ENCODE measurements at regions not wholly inside any gene's neighbourhood (a gene's known extent, or its start where the extent isn't known, plus 50 kb on each side); places are given as distances from the start of the nearest gene placed in this dataset.

DNA sequence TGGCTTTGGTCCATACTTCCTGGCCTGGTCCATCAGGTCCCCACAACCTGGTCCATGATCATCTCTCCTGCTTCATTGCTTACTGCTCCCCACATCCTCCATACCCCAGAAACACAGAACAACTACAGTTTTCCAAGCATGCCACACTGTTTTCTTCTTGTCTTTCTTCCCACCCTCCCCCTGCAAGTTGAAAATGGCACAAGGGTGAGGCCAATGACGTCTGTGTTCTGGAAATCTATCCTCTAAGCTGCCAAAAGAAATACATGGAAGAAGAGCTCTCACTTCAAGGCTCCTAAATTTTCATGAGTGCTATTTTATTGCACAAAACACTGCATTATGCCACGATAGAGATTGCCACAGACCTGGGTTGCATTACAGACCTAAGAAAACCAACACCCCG, 404.4 kb downstream of the VPS13C start:
- peaks cover 2% of the 10 kb centered on the region for H3K27me3 Mint-ChIP-seq (ENCODE audit: insufficient read depth)
- no peaks in the 10 kb centered on the region for H3K36me3 Mint-ChIP-seq (ENCODE audit: low read depth)
- H3K27ac Mint-ChIP-seq = no peak overlapping the region
- H3K9me3 Mint-ChIP-seq = peaks cover 3% of the 10 kb centered on the region
- no peaks in the 10 kb centered on the region for H3K4me1 ChIP-seq (ENCODE audit: control insufficient read depth, insufficient read depth, low read length)
- no peak overlapping the region for H3K4me3 Mint-ChIP-seq
- no peak overlapping the region for H3K27ac ChIP-seq (ENCODE audit: low read depth, low read length)
- no peak overlapping the region for H3K9ac ChIP-seq (ENCODE audit: extremely low read depth, low read length, poor library complexity, severe bottlenecking)
- DNase-seq = no peak
- no peak overlapping the region for H3K4me3 ChIP-seq (ENCODE audit: low read length)
- no peaks in the 10 kb centered on the region for H3K36me3 ChIP-seq (ENCODE audit: control insufficient read depth, insufficient read depth, low read length)
- no peaks in the 10 kb centered on the region for H3K27me3 ChIP-seq (ENCODE audit: control insufficient read depth, insufficient read depth, low read length, poor library complexity, severe bottlenecking)
- 87 to 96% methylated on average over 3 of the region's 3 CpGs for WGBS, 2 experiments (ENCODE audit: insufficient coverage in 1 of 2, insufficient read length in 1 of 2)
- H3K4me1 Mint-ChIP-seq = peaks cover 9% of the 10 kb centered on the region
- TF ChIP-seq, protein P1, sequence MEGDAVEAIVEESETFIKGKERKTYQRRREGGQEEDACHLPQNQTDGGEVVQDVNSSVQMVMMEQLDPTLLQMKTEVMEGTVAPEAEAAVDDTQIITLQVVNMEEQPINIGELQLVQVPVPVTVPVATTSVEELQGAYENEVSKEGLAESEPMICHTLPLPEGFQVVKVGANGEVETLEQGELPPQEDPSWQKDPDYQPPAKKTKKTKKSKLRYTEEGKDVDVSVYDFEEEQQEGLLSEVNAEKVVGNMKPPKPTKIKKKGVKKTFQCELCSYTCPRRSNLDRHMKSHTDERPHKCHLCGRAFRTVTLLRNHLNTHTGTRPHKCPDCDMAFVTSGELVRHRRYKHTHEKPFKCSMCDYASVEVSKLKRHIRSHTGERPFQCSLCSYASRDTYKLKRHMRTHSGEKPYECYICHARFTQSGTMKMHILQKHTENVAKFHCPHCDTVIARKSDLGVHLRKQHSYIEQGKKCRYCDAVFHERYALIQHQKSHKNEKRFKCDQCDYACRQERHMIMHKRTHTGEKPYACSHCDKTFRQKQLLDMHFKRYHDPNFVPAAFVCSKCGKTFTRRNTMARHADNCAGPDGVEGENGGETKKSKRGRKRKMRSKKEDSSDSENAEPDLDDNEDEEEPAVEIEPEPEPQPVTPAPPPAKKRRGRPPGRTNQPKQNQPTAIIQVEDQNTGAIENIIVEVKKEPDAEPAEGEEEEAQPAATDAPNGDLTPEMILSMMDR (conservative IDR thresholded peaks at IDR 0.05) = no peak
- H3K9me3 ChIP-seq (ENCODE audit: control insufficient read depth, low read length) = no peaks in the 10 kb centered on the region

GRCh38 chr15:61654918-61655317, 405.3 kb downstream of the VPS13C start:
- Mint-ChIP-seq H3K4me1 (peaks cover 9% of the 10 kb centered on the region), H3K9me3 (peaks cover 3% of the 10 kb centered on the region), H3K27me3 (ENCODE audit: insufficient read depth) (peaks cover 2% of the 10 kb centered on the region), H3K36me3 (ENCODE audit: low read depth) (no peaks in the 10 kb centered on the region), H3K27ac (no peak overlapping the region), H3K4me3 (no peak overlapping the region)
- H3K27me3 ChIP-seq (ENCODE audit: control insufficient read depth, insufficient read depth, low read length, poor library complexity, severe bottlenecking) = no peaks in the 10 kb centered on the region
- TF ChIP-seq, protein P1 (conservative IDR thresholded peaks at IDR 0.05) = no peak
- no peak for DNase-seq
- H3K27ac ChIP-seq (ENCODE audit: low read depth, low read length) = no peak overlapping the region
- no peak overlapping the region for H3K9ac ChIP-seq (ENCODE audit: extremely low read depth, low read length, poor library complexity, severe bottlenecking)
- 78 to 91% methylated on average over 11 to 12 of the region's 12 CpGs for WGBS, 2 experiments (ENCODE audit: insufficient coverage in 1 of 2, insufficient read length in 1 of 2)
- H3K4me1 ChIP-seq (ENCODE audit: control insufficient read depth, insufficient read depth, low read length) = no peaks in the 10 kb centered on the region
- H3K4me3 ChIP-seq (ENCODE audit: low read length) = no peak overlapping the region
- no peaks in the 10 kb centered on the region for H3K9me3 ChIP-seq (ENCODE audit: control insufficient read depth, low read length)
- no peaks in the 10 kb centered on the region for H3K36me3 ChIP-seq (ENCODE audit: control insufficient read depth, insufficient read depth, low read length)

DNA sequence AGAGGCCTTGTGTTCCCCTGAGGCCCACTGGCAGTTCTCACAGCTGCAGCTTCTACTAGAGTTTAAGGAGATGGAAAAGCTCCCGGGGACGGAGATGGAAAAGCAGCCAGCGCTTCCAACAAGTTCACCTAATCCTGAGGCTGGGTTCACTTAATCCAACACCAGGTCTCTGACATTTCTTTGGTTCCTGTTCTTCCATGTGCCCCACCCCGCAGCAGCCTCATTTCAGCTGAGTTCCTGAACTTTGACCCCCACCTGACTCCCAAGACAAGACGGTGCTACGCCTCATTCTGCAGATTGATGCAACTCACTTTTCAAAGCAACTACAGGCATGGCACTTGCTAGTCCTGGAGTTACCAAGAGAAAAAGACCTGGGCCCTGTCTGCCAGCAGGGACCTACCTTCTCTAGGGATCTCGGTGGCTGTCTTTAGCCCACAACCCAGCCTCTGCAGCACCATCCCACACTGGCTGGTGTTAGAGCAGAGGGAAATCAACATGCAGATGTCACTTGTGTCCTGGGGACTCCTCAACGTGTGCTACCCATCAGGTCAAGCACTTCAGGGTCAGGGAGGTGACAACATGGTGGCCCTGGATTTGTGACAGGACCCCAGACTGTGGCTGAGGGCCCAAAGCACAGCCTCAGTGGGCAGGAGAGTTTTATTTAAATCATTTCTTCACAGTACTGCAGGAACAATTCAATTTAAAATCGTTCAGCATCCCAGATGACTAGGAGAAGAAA, 406.1 kb downstream of the VPS13C start:
- Histone ChIP-seq H3K36me3 (ENCODE audit: control insufficient read depth, insufficient read depth, low read length) (no peaks in the 10 kb centered on the region), H3K27me3 (ENCODE audit: control insufficient read depth, insufficient read depth, low read length, poor library complexity, severe bottlenecking) (no peaks in the 10 kb centered on the region), H3K9ac (ENCODE audit: extremely low read depth, low read length, poor library complexity, severe bottlenecking) (no peak overlapping the region), H3K9me3 (ENCODE audit: control insufficient read depth, low read length) (no peaks in the 10 kb centered on the region), H3K27ac (ENCODE audit: low read depth, low read length) (no peak overlapping the region), H3K4me3 (ENCODE audit: low read length) (no peak overlapping the region), H3K4me1 (ENCODE audit: control insufficient read depth, insufficient read depth, low read length) (no peaks in the 10 kb centered on the region)
- TF ChIP-seq, protein P1 (conservative IDR thresholded peaks at IDR 0.05) = no peak
- DNase-seq = no peak
- H3K36me3 Mint-ChIP-seq (ENCODE audit: low read depth) = no peaks in the 10 kb centered on the region
- peaks cover 2% of the 10 kb centered on the region for H3K27me3 Mint-ChIP-seq (ENCODE audit: insufficient read depth)
- H3K27ac Mint-ChIP-seq = peak overlapping the region; percentile 17
- H3K4me3 Mint-ChIP-seq = no peak overlapping the region
- H3K4me1 Mint-ChIP-seq = peaks cover 9% of the 10 kb centered on the region
- WGBS, 2 experiments (ENCODE audit: insufficient coverage in 1 of 2, insufficient read length in 1 of 2) = 85 to 93% methylated on average over 7 to 9 of the region's 9 CpGs
- H3K9me3 Mint-ChIP-seq = peaks cover 3% of the 10 kb centered on the region

Measured in endodermal cell (in vitro differentiated cells).